Prostate gland (tissue), 2 donors: ENCODE measurements at regions not wholly inside any gene's neighbourhood (a gene's known extent, or its start where the extent isn't known, plus 50 kb on each side); places are given as distances from the start of the nearest gene placed in this dataset.
"Not testable (repeated sequence)": the region's sequence is repeated elsewhere in the genome, so short reads cannot be mapped to it uniquely, and the experiment has no call there.

Experiments used
- POLR2A ChIP-seq: fragments of 450-650 bp; IDR thresholded peaks from one replicate; pipeline ENCODE4 v1.6.1; 2016; ENCODE audit warnings: antibody characterized with exemption, mild to moderate bottlenecking
- TF ChIP-seq, protein P1 (sequence below), 4 experiments: fragments of 200-600 bp in 2 of 4; fragments of 450-650 bp in 2 of 4; sonication (generic) in 2 of 4; IDR thresholded peaks; 1 replicate in 3 of 4; 2 replicates in 1 of 4; pipeline ENCODE4 v1.5.1; 2016 to 2019; ENCODE audit warnings: antibody characterized with exemption in 4 of 4, mild to moderate bottlenecking in 2 of 4, moderate library complexity in 2 of 4

DNA sequence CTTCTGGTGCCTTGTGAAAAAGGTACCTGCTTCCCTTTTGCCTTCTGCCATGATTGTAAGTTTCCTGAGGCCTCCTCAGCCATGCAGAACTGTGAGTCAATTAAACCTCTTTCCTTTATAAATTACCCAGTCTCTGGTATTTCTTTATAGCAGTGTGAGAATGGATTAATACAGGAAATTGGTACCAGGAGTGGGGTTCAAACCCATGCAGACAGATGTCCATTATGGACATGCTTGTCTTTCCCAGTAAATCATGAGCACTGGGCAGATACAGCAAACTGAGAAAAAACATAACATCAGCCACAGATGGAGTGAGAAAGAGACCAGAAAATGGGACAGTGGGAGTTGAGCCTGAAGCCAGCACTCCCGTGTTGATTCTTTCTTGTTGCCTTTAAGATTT, 127.5 kb downstream of the TFCP2L1 start:
- TF ChIP-seq, protein P1, sequence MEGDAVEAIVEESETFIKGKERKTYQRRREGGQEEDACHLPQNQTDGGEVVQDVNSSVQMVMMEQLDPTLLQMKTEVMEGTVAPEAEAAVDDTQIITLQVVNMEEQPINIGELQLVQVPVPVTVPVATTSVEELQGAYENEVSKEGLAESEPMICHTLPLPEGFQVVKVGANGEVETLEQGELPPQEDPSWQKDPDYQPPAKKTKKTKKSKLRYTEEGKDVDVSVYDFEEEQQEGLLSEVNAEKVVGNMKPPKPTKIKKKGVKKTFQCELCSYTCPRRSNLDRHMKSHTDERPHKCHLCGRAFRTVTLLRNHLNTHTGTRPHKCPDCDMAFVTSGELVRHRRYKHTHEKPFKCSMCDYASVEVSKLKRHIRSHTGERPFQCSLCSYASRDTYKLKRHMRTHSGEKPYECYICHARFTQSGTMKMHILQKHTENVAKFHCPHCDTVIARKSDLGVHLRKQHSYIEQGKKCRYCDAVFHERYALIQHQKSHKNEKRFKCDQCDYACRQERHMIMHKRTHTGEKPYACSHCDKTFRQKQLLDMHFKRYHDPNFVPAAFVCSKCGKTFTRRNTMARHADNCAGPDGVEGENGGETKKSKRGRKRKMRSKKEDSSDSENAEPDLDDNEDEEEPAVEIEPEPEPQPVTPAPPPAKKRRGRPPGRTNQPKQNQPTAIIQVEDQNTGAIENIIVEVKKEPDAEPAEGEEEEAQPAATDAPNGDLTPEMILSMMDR (IDR thresholded peaks at IDR 0.05): not testable (repeated sequence)
- TF ChIP-seq POLR2A: not testable (repeated sequence)
